Testis (tissue), 2 donors: ENCODE measurements at regions not wholly inside any gene's neighbourhood (a gene's known extent, or its start where the extent isn't known, plus 50 kb on each side); places are given as distances from the start of the nearest gene placed in this dataset.

Experiments used
- DNase-seq: peaks from one replicate; pipeline ENCODE4 v3.0.0-alpha.2; 2019
- H3K27ac ChIP-seq, 2 donors: fragments of 200-600 bp; sonication (generic); one replicate each; pipeline ENCODE4 v1.5.1; 2019
- H3K27me3 ChIP-seq: fragments of 200-600 bp; sonication (generic); one replicate; pipeline ENCODE4 v1.5.1; 2019
- H3K36me3 ChIP-seq: fragments of 200-600 bp; sonication (generic); one replicate; pipeline ENCODE4 v1.5.1; 2017; ENCODE audit warnings: low read depth; ENCODE audit errors: missing control alignments
- H3K4me1 ChIP-seq: fragments of 200-600 bp; sonication (generic); one replicate; pipeline ENCODE4 v1.5.1; 2019
- H3K4me3 ChIP-seq, 2 donors: fragments of 200-600 bp; sonication (generic); one replicate each; pipeline ENCODE4 v1.5.1; 2017 to 2019
- H3K9me3 ChIP-seq: fragments of 200-600 bp; sonication (generic); one replicate; pipeline ENCODE4 v1.5.1; 2017
- CTCF ChIP-seq, 3 experiments: fragments of 450-650 bp in 2 of 3; fragments of 200-600 bp in 1 of 3; sonication (generic) in 1 of 3; IDR thresholded peaks; one replicate each; pipeline ENCODE4 v1.5.1; 2016 to 2019; ENCODE audit warnings: antibody characterized with exemption in 3 of 3, mild to moderate bottlenecking in 2 of 3, moderate library complexity in 1 of 3
- POLR2A ChIP-seq: fragments of 450-650 bp; IDR thresholded peaks from one replicate; pipeline ENCODE4 v1.6.1; 2017; ENCODE audit warnings: antibody characterized with exemption, mild to moderate bottlenecking, moderate library complexity
- WGBS, 2 donors: methylation state at CpG; one replicate each; pipeline ENCODE4 v1.1.5; 2018; 5-methylcytosine and 5-hydroxymethylcytosine counted together
- intact Hi-C: fragments of 100-400 bp; cut with DNase I; formaldehyde crosslinking; loops from one replicate; pipeline ENCODE4 v1.15.1; 2023; ENCODE audit warnings: low total_unique reads

- 67 to 73% methylated on average over 2 of the region's 2 CpGs for WGBS, 2 donors
- no peak for TF ChIP-seq POLR2A
- TF ChIP-seq CTCF (IDR thresholded peaks at IDR 0.05): no peak
Measured at GRCh38 chr9:100670719-100671118, 92.8 kb downstream of the CAVIN4 start.

GRCh38 chr9:100671898-100672297 lies 94.0 kb downstream of the CAVIN4 start:
- DNase-seq: no peak
- TF ChIP-seq CTCF (IDR thresholded peaks at IDR 0.05) (no peak), POLR2A (no peak)
- Histone ChIP-seq H3K4me3 (no peak overlapping the region), H3K27me3 (no peaks in the 10 kb centered on the region), H3K9me3 (no peaks in the 10 kb centered on the region), H3K4me1 (no peaks in the 10 kb centered on the region), H3K36me3 (no peaks in the 10 kb centered on the region), H3K27ac (no peak overlapping the region)
- intact Hi-C loops: no loop called here
- 54 to 60% methylated on average over 5 of the region's 5 CpGs for WGBS, 2 donors

More at GRCh38 chr9:100670719-100671118, 92.8 kb downstream of the CAVIN4 start:
- no peaks in the 10 kb centered on the region for H3K36me3 ChIP-seq
- intact Hi-C loops: no loop called here
- H3K27me3 ChIP-seq: no peaks in the 10 kb centered on the region
- DNase-seq: no peak
- no peaks in the 10 kb centered on the region for H3K4me1 ChIP-seq
- no peak overlapping the region for H3K27ac ChIP-seq
- no peaks in the 10 kb centered on the region for H3K9me3 ChIP-seq
- no peak overlapping the region for H3K4me3 ChIP-seq

- WGBS, 2 donors: 84 to 85% methylated on average over 2 of the region's 2 CpGs
- Histone ChIP-seq H3K4me3 (no peak overlapping the region), H3K4me1 (no peaks in the 10 kb centered on the region), H3K36me3 (no peaks in the 10 kb centered on the region), H3K27me3 (no peaks in the 10 kb centered on the region), H3K9me3 (no peaks in the 10 kb centered on the region), H3K27ac (no peak overlapping the region)
- no peak for DNase-seq
- intact Hi-C loops: no loop called here
- TF ChIP-seq POLR2A (no peak), CTCF (IDR thresholded peaks at IDR 0.05) (no peak)
Measured at GRCh38 chr9:100673249-100673648, 95.4 kb downstream of the CAVIN4 start.

- H3K36me3 ChIP-seq: no peaks in the 10 kb centered on the region
- DNase-seq: no peak
- H3K4me3 ChIP-seq: no peak overlapping the region
- H3K9me3 ChIP-seq: no peaks in the 10 kb centered on the region
- H3K27ac ChIP-seq: no peak overlapping the region
- intact Hi-C loops: no loop called here
- no peak for TF ChIP-seq CTCF (IDR thresholded peaks at IDR 0.05)
- TF ChIP-seq POLR2A: no peak
- H3K4me1 ChIP-seq: no peaks in the 10 kb centered on the region
- 45 to 52% methylated on average over 1 of the region's 1 CpG for WGBS, 2 donors
- H3K27me3 ChIP-seq: no peaks in the 10 kb centered on the region
Measured at GRCh38 chr9:100674419-100675122, 96.7 kb downstream of the CAVIN4 start.

GRCh38 chr9:100679834-100680233 lies 102.0 kb downstream of the CAVIN4 start:
- no peak for DNase-seq
- H3K36me3 ChIP-seq: no peaks in the 10 kb centered on the region
- no peaks in the 10 kb centered on the region for H3K4me1 ChIP-seq
- 77 to 85% methylated on average over 2 of the region's 2 CpGs for WGBS, 2 donors
- no peaks in the 10 kb centered on the region for H3K9me3 ChIP-seq
- TF ChIP-seq CTCF (IDR thresholded peaks at IDR 0.05) (no peak), POLR2A (no peak)
- no peak overlapping the region for H3K27ac ChIP-seq
- intact Hi-C loops: no loop called here
- H3K4me3 ChIP-seq: no peak overlapping the region
- no peaks in the 10 kb centered on the region for H3K27me3 ChIP-seq
